Lower leg skin (tissue), 3 donors: ENCODE measurements at regions not wholly inside any gene's neighbourhood (a gene's known extent, or its start where the extent isn't known, plus 50 kb on each side); places are given as distances from the start of the nearest gene placed in this dataset.

Source experiments
- CTCF ChIP-seq, 3 donors: fragments of 450-650 bp; IDR thresholded peaks; one replicate each; pipeline ENCODE4 v1.5.1; 2016; ENCODE audit warnings: antibody characterized with exemption in 3 of 3, mild to moderate bottlenecking in 3 of 3, moderate library complexity in 2 of 3
- POLR2A ChIP-seq, 2 donors: fragments of 450-650 bp; IDR thresholded peaks; one replicate each; pipeline ENCODE4 v1.6.1; 2016 to 2017; ENCODE audit warnings: antibody characterized with exemption in 2 of 2, mild to moderate bottlenecking in 1 of 2, moderate library complexity in 1 of 2

- TF ChIP-seq CTCF (IDR thresholded peaks at IDR 0.05) (no peak), POLR2A (IDR thresholded peaks at IDR 0.05) (no peak)
These were observed 369.5 kb downstream of the MFSD1 start for GRCh38 chr3:159171333-159171732.
